GM13976 (cell line): ENCODE measurements at regions not wholly inside any gene's neighbourhood (a gene's known extent, or its start where the extent isn't known, plus 50 kb on each side); places are given as distances from the start of the nearest gene placed in this dataset.
"Not testable (repeated sequence)": the region's sequence is repeated elsewhere in the genome, so short reads cannot be mapped to it uniquely, and the experiment has no call there.

Experiments used
- DNase-seq: peaks from one replicate; pipeline ENCODE4 v3.0.0; 2012; ENCODE audit warnings: low spot score
- in situ Hi-C: fragments of 300-500 bp; cut with MboI; formaldehyde crosslinking; loops from one replicate; pipeline ENCODE4 v1.12.0; 2022; ENCODE audit warnings: low sequenced_read_pairs, mixed read lengths, inconsistent platforms; ENCODE audit not compliant: unreplicated experiment
- TF ChIP-seq, protein P1 (sequence below): IDR thresholded peaks from 2 replicates; pipeline ENCODE4 v1.5.1; 2012; ENCODE audit warnings: borderline replicate concordance, mild to moderate bottlenecking; ENCODE audit not compliant: insufficient read depth; ENCODE audit errors: extremely low read depth, missing control alignments, control extremely low read depth

DNA sequence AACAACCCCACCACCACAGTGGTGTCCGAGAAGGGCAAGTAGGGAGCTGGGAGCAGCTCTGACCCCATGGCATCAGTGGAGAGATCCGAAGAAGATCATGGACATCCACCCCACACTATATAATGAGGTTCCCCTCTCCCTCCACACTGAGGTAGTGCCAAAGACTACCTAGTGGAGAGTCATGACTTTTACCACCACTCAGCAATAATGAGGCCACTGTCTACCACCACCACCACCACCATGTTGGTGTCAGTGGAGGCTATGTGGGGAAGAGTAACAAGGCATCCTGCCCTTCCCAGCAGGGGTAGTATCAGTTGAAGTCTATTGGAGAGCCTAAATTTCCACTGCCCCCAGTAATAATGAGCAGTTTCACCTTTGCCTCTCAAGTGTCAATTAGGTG lies 321.7 kb upstream of the ZC3H15 start:
- TF ChIP-seq, protein P1, sequence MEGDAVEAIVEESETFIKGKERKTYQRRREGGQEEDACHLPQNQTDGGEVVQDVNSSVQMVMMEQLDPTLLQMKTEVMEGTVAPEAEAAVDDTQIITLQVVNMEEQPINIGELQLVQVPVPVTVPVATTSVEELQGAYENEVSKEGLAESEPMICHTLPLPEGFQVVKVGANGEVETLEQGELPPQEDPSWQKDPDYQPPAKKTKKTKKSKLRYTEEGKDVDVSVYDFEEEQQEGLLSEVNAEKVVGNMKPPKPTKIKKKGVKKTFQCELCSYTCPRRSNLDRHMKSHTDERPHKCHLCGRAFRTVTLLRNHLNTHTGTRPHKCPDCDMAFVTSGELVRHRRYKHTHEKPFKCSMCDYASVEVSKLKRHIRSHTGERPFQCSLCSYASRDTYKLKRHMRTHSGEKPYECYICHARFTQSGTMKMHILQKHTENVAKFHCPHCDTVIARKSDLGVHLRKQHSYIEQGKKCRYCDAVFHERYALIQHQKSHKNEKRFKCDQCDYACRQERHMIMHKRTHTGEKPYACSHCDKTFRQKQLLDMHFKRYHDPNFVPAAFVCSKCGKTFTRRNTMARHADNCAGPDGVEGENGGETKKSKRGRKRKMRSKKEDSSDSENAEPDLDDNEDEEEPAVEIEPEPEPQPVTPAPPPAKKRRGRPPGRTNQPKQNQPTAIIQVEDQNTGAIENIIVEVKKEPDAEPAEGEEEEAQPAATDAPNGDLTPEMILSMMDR = no peak
- in situ Hi-C loops = no loop called here
- DNase-seq = no peak

DNA sequence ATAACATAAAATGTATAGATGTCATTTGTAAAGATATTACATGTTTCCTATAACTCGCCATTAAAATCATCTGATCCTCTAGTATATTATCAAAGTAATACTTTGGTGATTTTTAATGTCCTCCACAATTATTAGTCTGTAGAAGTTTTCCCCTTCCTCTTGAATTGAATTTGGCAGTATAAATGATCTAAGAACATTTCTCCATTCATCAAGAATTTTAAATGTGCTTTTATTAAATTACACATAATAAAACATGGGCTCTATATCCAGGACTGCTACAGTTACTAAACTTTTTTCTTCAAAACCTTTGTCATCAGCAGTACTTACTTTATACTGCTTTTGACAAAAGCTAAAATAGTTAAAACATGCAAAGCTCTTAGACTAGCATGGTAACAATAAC lies 315.4 kb upstream of the ZC3H15 start:
- no peak for DNase-seq
- in situ Hi-C loops = no loop called here
- TF ChIP-seq, protein P1 = no peak

GRCh38 chr2:186181625-186182024 lies 304.4 kb upstream of the ZC3H15 start:
- TF ChIP-seq, protein P1 = no peak
- in situ Hi-C loops = no loop called here
- no peak for DNase-seq

DNA sequence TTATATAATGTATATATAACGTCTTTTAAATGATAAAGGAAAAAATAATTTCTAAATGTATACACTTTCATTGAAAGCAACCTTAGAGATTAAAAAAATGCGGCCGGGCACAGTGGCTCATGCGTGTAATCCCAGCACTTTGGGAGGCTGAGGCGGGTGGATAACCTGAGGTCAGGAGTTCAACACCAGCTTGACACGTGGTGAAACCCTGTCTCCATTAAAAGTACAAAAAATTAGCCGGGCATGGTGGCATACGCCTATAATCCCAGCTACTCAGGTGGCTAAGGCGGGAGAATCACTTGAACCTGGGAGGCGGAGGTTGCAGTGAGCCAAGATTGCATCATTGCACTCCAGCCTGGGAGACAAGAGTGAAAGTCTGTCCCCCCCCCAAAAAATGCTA lies 303.7 kb upstream of the ZC3H15 start:
- DNase-seq, in situ Hi-C loops: not testable (repeated sequence)

DNA sequence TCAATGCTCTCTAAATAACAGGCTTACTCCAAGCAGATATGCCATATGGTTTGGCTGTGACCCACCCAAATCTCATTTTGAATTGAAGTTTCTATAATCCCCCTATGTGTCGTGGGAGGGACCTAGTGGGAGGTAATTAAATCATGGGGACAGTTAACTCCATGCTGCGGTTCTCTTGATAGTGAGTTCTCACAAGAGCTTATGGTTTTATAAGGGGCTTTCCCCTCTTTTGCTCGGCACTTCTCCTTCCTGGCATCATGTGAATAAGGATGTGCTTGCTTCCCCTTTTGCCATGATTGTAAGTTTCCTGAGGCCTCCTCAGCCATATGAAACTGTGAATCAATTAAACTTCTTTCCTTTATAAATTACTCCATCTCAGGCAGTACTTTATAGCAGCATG lies 302.7 kb upstream of the ZC3H15 start:
- in situ Hi-C loops = no loop called here
- TF ChIP-seq, protein P1 = no peak

DNA sequence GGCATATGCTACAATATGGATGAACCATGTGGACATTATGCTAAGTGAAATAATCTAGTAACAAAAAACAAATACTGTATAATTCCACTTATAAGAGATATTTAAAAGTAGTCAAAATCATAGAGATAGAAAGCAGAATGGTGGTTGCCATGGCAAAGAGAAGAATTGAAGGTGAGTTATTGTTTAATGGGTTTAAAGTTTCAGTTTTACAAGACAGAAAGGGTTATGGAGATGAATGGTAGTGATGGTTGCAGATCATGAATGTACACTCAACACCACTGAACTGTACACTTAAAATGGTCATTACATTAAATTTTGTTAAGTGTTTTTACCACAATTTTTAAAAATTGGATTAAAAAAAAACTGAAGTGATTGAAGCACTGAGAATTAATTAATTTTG lies 298.2 kb upstream of the ZC3H15 start:
- in situ Hi-C loops = no loop called here
- no peak for DNase-seq
- TF ChIP-seq, protein P1 = no peak

More for the DNA sequence above, 302.7 kb upstream of the ZC3H15 start:
- DNase-seq = no peak

DNA sequence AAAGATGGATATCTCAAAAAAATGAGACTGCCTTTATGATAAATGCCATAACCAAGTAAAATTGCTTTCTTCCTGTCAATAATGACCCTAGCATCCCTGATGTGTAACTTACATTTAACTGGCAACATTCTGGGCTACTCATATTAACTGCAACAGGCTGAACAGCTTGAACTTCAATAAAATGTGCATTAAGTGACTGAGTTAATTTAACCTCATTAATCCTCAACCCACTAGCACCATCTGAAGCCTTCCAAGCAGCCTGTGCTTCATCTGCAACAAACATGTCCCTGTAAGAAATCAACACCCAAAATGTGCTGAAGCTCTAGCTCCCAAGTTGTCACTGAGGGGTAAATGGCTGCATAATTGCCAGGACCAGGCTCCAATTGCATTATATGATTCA lies 296.2 kb upstream of the ZC3H15 start:
- DNase-seq = no peak
- TF ChIP-seq, protein P1 = no peak
- in situ Hi-C loops = no loop called here
